NOMO-1 treated with dmso at 0.1 percent for 144 hours (cell line): ENCODE measurements at regions not wholly inside any gene's neighbourhood (a gene's known extent, or its start where the extent isn't known, plus 50 kb on each side); places are given as distances from the start of the nearest gene placed in this dataset.
"Not testable (repeated sequence)": the region's sequence is repeated elsewhere in the genome, so short reads cannot be mapped to it uniquely, and the experiment has no call there.

Experiments used
- DNase-seq: peaks from one replicate; lab custom pipeline; 2025; ENCODE audit not compliant: unreplicated experiment; lab: John Stamatoyannopoulos, UW

DNA sequence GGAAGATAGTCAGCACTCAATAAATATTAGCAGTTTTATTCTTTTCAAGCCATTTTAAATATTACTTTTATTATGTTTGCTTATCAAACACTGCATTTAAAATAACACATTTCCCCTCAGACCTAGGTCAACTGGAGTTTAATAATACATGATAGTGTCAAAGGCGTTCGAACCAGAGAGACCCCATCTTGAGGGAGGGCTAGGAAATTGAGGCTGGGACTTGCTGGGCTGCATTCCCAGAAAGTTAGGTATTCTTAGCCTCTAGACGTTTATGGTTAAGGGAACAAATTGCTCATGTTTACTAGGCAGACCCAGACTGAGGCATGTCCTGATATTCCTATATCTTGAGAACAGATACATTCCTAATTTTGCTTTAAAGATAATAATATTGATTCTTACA is 426.5 kb downstream of the METTL4 start:
- no peak for DNase-seq

DNA sequence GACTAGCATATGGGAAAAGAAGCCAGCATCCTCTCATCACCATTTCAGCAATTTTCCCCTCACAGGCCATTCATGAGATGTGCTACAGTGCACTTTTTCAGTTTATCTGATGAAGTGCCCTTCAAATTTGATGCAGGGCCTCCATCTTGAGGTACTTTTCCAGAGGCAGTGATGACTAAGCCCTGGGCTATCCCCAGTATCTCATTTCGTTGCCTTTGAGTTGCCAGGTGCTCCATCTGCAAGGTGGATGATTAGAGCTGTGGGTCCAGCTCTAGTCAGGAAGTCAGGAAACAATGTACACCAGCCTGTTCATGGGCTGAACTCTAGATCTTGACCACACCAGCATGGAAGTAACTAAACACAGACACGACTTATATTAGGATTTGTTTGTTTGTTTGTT is 425.2 kb downstream of the METTL4 start:
- no peak for DNase-seq

DNA sequence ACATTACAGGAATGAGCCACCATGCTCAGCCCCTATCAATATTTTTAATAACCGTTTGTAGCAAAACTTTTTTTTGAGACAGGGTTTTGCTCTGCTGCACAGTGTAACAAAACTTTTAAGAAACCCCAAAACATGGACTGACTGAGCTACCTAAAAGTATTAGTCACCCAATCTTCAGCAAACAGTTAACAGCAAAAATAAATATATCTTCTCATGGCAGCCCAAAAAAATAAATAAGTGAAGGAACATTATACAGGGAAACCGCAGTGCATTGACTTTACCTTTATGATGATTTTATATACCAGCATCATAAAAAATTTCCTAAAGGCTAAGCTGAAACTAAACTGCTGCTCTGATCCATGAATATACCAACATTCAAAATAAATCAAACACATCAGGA is 424.6 kb downstream of the METTL4 start:
- no peak for DNase-seq

DNA sequence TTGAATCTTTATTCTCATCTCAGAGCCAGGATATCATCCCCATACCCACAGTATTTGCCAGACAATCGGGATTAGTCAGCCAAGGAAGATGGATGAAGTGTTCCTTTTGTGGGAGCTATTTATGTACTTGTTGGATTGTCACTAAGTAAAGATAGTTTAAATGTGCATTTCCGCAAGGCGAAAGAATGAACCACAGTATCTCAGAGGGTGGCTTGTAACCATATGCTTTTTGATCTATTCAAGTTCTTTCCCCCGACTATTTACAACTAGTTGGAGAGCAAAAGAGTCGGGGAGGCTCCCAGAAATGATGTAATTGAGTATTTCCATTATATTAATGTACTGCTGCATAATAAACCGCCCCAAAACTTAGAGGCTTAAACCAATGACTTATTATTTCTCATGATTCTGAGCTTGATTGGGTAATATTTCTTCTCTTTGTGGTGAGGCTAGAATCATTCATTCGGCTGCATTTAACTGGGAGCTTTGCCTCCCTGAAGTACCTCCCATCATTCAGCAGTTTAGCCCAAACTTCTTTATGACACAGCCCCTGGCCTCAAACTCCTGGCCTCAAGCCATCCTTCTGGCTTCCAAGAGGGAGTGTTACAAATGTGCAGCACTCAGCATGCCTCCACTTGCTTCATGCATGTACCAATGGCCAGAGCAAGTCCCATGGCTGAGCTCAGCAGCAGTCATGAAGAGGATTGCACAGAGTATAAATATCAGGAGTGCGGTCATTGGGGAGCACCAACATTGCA is 423.7 kb downstream of the METTL4 start:
- DNase-seq: no peak

DNA sequence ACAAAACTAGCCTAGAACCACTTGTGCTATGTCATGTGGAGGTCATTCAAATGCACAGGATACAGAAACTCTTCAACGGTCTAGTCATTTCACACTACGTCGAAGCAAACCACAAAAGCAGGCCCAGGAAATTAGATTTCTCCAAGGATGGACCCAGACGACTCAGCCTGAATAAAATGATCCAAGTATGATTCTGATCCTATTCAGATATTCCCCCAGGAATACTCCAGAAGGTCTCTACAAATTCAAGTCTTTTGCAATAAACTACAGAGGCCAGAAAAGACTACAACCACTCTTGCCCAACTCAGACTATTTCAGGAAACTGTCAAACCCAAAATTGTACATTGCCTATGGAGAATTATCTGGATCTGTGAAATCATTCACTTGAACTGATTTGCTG is 422.5 kb downstream of the METTL4 start:
- no peak for DNase-seq

DNA sequence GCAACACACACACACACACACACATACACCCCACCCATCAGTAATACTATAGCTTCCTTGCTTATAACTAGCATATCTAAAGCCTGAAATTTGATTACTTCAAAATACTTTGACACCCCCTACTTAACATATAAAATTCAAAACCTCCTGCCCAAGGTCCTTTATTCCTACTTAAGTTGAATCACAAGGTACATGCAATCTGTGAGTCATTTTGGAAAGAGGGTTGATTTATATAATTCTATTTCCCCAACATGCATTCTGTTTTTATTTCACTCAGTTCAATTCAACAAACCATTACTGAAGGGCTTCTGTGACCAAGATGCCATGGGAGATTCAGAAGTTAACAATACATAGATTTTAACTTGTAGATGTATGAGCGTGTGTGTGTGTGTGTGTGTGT is 420.7 kb downstream of the METTL4 start:
- no peak for DNase-seq

DNA sequence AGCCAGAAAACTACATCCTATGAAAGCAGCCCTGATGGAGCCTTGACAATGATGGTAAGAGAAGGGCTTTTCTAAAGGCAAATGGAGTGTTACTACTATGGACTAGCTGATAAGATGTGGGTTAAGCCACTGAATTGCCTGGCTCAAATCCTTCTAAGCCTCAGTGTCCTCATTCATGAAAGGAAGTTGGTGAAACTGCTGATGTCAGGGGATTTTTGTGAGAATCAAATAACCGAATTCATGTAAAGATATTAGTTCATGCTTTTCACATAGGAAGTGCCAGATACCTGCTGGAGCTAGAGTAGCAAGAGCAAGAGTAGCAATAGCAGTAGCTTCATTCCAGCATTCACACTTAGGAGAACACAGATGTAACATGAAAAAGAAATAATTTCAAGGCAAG is 417.0 kb downstream of the METTL4 start:
- no peak for DNase-seq

DNA sequence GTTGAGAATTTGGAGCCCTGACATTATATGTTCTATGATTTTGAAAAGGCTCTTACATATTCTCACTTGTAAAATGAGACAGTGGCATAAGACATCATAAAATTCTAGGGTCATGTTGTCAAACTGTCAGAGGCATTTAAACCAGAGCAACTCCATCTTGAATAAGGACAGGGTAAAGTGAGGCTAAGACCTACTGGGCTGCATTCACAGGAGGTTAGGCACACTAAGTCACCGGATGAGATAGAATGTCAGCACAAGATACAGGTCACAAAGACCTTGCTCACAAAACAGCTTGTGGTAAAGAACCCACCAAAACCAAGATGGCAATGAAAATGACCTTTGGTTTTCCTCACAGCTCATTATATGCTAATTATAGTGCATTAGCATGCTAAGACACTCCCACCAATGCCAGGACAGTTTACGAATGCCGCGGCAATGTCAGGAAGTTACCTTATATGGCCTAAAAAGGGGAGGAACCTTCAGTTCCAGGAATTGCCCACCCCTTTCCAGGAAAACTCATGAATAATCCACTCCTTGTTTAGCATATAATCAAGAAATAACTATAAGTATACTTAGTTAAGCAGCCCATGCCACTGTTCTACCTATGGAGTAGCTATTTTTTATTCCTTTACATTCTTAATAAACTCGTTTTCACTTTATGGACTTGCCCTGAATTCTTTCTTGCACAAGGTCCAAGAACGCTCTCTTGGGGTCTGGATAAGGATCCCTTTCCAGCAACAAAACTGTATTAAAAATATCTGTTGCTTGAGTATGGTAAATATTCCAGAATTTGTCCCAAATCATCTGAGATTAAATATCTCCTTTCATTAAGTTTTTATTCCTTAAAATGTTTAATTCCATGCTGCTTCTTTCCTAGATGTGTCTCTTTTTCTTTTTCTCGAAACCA is 406.4 kb downstream of the METTL4 start:
- no peak for DNase-seq

DNA sequence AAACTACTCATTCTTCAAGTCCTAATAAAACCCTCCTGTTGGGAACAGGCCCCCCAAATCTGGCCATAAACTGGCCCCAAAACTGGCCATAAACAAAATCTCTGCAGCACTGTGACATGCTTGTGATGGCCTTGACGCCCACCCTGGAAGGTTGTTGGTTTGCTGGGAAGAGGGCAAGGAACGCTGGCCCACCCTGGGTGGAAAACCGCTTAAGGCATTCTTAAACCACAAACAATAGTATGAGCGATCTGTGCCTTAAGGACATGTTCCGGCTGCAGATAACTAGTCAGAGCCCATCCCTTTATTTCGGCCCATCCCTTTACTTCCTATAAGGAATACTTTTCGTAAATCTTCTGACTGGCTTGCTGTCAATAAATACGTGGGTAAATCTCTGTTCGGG is 404.4 kb downstream of the METTL4 start:
- DNase-seq: not testable (repeated sequence)

DNA sequence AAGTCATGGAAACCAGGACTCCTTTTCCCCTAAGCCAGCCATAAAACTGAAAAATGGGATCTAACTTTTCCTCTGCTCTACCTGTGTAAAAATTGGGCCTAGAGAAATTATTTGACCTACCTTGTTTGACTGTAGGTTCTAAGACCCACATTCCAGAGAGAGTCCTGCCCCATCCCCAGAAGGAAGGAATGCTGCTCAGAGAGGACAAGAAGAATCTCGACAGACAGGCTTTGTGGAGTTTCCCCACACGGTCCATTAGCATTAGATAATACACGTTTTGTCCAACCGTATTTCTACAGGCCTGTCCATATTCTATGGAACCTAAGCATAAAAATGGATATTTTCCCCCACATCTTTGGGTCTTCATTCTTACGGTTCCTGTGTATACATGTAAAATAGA is 403.3 kb downstream of the METTL4 start:
- DNase-seq: no peak

DNA sequence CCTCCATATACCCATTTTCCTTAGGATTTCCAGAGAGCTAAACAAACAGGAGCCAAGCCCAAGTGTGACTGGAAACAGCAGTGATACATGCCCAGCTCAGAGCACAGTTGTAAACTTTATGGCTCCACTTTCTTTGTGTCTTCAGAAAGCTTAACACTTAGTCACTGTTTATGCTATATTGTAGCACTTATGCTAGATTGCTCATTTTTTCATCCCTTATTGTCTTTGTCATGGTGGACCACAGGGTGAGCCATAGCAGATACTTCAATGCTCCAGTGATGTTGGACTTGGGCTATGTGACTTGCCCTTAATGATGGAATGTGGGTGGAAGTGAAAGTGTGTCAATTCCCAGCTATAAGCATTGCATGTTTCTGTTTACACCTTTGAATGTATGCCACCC is 401.6 kb downstream of the METTL4 start:
- DNase-seq: no peak

DNA sequence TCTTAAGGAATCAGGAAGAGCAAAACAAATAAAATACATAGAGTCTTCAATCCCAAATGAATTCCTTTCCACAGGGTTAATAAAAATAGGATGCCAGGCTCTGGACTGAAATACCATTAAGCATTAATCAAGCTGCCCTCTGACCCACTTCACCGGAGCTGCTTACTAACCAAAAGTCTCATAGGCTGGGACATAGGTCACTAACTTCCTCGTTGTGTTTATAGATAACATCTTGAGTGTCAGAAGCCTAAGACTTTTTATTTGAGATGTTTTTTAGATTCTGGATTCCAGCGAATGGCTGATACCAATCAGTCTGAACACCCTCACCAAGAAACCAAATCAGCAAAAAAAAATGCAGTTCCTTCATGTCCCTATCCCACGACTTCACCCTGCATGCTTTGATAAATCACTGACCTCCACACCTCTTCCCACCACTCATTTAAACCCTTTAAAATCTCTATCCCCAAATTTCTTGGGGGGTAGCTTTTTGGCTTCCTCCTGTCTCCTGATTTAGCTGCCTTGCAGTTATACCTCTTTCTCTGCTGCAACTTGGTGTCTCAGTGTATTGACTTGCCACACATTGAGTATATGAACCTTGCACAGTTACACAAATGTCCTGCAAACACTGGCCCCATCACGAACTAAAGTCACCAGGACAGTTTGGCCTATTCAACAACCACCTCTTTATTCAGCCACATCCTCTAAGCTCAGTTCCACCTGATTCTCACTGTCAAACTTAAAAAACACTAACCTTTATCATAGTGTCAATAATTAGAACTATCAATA is 399.3 kb downstream of the METTL4 start:
- no peak for DNase-seq

DNA sequence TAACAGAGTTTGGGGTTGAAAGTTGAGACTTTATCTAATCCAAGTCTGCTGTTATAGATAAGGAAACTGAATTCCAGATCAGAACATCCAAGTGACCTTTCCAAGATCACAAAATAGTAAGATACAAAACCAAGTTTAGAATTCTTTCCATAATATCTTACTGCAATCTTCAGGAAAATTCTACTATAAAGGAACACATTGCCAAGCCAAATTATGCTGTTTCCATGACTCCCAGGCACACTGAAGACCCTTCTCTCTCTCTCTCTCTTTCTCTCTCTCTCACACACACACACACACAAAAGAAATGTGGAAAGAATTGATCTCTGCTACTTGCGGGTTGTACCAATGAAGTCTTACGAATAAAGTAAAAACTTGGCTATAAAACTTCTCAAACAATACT is 398.4 kb downstream of the METTL4 start:
- DNase-seq: no peak

DNA sequence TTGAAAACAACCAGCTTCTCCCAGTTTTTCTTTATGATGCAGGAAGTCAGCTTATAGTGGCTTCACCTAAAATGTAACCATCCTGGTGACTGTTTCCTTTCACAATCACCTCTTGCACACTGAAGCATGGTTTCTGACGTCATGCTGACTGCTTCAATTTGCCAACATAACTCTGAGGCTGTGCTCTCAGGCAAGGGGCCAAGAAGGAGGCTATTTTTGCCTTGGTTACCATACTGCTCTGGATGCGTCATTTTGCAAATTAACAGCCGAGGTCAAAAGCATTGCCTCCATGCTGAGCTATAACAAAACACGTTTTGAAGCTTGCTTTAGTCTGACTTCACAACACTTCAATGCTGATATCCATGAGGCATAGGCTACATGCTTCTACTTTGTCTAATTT is 397.8 kb downstream of the METTL4 start:
- peak; percentile 11 for DNase-seq

DNA sequence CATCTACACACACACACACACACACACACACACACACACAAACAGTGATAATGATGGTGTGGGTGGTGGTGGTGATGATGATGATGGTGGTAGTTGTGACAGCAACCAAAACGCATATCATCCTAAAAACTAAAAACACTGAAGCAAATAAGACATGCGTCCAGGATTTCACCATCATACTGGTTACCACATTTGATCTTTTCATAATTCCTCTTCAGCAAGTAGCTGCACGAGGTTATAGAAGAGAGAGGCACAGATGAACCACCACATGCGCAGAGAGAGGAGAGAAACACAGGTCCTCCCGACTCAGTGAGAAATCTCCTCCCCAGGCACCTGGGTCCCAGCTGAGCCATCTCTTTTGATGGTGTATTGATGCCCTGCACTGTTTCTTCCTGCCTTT is 393.3 kb downstream of the METTL4 start:
- no peak for DNase-seq

DNA sequence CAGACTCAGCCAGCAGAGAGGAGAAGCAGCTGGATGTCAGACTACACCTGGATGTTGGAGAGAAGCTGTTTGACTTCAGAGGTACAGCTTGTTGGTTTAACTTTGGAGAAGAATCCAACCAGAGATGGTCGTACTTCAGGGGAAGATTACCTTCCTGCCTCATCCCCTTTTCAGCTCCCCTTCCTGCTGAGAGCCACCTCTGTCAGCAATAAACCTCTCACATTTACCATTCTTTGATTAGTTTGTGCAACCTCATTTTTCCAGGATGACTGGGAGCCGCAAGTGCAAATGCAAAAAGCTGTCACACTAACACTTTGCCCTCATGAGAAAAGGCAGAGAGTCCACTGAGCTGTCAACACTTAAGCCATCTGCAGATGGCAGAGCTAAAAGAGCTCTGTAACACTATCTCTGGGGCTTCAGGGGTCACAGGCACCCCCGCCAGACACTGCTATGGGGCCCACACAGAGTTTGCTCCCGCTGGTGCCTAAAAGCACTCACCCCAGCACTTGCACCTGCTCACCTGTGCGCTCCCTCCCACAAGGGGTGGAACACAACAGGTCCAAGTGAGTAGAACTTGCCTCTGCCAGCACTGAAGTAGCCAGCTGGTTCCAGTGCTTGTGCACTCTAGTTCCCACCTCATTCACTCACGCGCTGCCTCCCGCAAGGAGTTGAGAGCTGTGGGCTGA is 391.7 kb downstream of the METTL4 start:
- DNase-seq: no peak

DNA sequence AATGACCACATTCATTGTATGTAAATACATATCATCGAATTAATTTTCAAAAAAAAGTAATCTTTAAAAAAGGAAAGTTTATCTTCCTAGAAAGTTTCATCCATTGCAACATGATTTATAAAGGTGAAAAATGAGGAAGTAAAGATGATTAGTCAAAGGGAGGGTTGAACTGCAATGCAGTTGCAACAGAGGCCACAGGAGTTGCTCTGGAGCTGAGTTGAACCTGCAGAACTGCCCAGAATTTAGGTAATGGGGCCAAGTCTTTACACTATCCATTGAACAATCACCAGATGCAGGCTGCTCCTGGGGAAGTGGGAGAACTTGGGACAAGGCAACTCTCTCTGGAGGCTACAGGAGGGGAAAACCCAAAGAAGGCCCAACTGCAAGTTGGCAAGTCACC is 390.7 kb downstream of the METTL4 start:
- peak; percentile 47 for DNase-seq

DNA sequence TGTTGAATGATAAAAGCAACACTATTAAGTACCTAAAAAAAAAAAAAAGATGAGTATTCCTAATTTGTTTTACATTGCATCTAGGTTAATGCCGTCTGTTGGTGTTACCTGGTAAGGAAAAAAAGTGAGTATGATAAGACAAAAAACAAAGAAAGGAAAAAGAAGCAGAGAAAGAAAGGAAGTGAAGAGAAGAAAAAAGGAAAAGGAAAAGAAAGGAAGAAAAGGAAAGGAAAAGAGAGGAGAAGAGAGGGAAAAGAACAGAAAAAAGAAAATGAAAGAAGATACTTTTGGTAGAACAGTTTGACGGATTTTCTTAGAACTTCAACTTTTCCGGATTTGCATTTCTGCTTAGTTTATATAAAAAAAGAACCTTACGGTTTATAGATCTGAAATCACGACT is 387.9 kb downstream of the METTL4 start:
- DNase-seq: no peak

DNA sequence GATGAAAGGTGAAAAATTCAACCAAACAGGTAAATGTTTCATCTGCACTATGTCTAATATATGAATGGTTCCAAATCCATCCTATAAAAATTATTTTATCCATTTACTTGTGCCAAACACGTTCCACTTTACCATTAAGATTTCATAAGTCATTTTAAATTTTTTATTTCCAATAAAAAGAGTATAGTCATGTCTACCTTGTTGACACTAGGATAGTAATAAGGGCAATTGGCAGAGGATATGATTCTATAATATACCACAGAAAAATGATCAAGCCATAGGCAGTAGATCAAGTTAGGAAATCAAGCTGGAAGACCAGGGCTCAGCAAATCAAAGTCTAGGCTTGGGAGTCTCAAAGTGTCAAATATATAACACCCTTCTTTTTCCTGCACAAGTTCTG is 384.3 kb downstream of the METTL4 start:
- no peak for DNase-seq

DNA sequence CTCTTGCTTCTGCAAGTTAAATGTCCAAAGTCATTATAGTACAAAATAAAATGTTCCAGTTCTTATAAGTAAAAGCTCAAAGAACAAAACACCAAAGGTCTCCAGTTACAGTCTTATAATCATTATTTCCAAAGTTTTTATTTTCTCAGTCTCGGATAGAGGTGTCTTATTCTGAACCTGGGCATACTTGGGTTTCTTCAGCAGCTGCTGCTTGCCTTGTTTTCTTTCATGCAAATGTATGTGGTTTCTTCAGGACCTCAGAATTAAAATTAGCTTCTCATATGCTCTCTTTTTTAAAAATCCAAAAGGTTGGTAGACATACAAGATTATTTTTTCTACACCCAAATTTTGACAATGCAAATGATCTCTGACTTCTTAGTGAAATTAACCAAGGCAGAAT is 383.0 kb downstream of the METTL4 start:
- no peak for DNase-seq

DNA sequence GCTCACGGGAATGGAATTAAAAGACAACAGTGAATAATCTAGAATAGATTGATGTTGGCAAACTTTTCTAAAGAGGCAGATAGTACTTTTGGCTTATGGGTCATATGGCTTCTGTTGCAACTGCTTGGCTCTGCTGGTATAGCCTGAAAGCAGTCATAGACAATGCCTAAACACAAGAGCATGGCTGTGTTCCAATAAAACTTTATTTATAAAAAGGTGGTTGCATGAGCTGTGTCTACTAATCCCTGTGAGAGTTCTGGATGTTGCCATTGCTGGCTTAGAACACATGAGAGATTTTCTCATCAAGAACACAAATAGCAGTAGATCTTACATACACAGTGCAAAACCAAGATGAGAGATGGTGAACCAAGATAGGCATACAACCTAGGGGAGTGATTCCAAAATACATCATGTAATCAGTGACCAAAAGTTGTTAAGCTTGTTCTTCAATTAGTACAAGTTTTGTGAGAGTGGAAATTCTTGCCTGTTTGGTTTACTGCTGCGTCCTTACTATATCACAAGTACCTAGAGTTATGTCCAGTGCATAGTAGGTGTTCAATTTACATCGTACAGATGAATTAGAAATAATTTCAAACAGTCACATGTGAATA is 380.0 kb downstream of the METTL4 start:
- no peak for DNase-seq
